Stimulated activated CD8-positive, alpha-beta memory T cell treated with anti-CD3 and anti-CD28 coated beads, Interleukin-2, amount 100 ng/mL, for 48 hours (primary cell): ENCODE measurements at regions not wholly inside any gene's neighbourhood (a gene's known extent, or its start where the extent isn't known, plus 50 kb on each side); places are given as distances from the start of the nearest gene placed in this dataset.
A peak's percentile ranks its signal among the peaks of the same experiment; 100 is the strongest.
"Not testable (repeated sequence)": the region's sequence is repeated elsewhere in the genome, so short reads cannot be mapped to it uniquely, and the experiment has no call there.

Experiments used
- DNase-seq, 2 donors: peaks; one replicate each; pipeline ENCODE4 v3.0.0-alpha.2; 2020; ENCODE audit warnings: low read depth in 2 of 2

DNA sequence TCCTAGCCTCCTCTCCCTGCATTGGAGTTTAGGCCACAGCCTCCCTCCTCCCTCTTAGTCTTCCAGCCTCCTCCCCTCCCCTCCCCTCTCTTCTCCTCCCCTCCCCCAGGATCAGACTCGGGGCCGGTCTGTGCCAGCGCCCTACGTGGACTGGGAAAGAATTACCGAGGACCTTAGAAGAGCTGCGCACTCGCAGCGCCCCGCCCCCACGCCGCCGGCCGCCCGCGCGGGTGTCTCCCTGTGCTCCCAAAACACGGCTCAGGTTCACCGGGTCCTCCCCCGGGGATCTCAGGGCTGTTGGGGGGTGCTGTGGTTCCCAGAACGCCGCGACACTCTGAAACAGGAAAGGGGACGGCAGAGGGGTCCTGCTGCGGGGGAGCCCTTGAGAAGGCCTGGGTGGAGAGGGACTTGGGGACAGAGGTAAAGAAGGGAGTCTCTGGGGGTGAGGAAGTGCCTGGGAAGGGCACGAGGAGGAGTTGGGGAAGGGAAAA lies 122.3 kb upstream of the TBL1X start:
- DNase-seq, result peak in 1 of 2 donors; percentile 20

DNA sequence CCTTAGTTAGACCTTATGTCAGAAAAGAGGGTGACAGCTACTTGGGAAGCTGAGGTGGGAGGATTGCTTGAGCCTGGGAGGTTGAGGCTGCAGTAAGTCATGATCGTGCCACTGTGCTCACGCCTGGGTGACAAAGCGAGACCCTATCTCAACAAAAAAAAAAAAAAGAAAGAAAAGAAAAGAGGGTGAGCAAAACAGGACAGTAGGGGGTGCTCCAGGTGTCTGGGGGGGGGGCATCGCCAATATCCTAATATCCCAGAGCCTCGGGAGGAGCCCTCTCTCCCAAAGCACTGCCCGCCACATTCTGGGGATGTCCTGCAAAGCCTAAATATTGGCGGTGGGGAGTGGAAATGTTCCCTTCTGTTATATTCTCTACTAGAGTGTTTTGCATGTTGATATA lies 120.9 kb upstream of the TBL1X start:
- DNase-seq, result no peak

DNA sequence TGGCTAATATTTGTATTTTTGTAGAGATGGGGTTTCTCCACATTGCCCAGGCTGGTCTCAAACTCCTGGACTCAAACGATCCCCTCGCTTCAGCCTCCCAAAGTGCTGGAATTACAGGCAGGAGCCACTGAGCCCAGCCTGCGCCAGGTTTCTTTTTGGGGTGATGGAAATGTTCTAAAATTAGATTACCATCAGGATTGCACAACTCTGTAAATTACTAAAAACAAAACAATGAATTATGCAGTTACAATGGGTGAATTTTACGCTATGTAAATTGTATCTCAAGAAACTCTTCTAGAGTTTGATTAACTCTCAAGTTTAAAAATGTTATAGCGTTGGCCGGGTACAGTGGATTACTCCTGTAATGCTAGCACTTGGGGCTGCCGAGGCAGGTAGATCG lies 118.9 kb upstream of the TBL1X start:
- no peak for DNase-seq

DNA sequence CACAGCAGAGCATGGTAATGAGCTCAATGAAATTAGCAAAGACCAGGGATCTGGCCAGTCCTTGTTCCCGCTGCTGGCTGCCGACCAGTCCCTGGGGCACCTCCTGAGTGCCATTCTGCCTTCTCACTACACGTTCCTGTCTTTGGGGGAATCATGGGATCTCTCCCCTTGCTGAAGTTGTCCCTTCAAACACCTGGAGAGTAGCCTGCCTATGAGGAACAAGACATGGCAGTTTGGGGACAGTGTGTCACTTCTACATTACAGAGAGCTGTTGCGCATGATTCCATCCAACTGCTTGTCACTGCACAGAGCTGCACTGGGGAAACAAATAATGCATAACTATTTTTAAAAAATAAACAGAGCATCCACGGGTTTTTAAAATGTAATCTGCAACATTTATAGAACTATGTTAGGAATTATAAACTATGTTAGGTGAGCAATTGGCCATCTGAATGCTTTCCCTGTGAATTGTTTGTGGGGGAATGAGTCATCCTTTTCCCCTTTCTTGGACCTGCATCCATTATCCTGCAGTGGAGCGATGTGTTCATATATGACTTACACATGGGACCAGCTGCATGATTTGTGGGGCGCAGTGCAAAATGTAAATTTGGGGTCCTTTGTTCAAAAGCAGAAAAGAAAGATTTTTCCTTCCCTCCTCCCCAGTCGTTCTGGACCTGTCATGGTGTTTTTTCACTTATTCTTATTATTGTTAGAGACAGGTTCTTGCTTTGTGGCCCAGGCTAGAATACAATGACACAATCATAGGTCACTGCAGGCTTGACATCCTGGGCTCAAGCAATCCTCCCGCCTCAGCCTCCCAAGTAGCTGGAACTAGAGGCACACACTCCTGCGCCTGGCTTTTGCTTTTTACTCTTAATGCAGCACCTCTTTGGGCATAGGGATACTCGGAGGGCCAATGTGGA lies 115.0 kb upstream of the TBL1X start:
- no peak for DNase-seq

DNA sequence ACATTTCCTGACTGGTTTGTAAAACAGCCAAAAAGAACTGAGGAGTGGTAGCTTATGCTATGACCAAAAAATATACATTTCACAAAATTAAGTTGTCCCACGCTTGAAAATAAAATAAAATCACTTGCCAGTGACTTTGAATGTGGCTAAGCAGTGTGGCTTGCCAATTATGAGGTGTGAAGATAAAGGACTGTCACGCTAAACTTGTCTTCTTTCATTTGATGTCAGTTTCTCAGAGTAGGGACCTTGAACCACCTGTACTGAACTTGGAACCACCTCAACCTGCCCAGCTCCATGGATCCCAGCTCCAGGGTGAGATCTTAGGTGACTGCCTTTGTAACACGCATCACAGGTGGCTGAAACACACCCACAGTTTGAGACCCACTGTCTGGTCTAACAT lies 113.7 kb upstream of the TBL1X start:
- no peak for DNase-seq

DNA sequence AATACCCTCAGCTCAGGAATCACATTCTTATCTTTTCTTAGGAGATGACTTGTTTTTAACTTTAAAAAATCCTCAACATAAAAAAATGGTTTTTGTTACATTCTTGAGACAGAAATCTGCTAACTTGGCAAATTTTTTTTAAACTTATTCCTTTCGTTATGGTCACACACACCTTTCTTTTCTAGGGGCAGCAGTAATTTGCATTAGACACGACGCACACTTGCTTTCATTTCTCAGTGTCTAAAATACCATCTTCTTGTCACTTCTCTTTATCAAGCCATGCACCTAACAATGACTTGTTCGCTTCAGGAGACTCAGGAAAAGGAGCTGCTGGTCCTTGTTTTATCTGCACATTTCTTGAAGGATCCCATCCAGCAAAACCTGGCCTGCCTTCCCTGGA lies 112.6 kb upstream of the TBL1X start:
- no peak for DNase-seq

DNA sequence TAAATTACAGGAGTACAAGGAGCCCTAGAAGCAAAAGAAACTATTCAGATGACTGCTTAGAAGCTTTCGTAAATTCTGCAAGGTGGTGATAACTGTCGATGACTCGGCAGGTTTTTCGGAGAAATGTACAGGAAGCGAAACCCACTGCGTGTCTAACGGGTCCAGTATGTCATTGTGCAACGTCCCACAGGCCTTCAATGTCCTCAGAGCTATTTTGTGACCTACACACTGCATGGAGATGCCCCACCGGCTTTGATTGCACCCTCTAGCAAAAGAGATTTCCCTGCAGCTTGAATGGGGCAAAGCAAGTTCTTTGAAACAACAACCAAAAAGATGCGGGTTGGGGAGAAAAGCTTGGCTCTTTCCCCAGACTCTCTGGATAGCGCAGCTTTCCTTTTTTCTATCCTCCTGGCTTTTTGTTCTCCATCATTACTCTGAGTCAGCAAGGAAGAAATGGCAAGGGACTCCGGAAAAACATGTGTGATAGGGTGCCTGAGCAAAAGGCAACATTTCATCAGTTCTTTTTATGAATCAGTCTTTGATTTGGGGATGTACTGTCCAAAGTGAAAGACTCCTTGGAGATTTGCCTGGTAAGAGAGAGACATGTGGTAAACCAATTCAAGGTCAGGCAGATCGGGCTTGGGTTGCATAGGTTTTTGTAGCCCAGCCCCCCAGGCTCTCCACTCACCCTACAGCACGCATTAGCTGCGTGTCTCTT lies 112.0 kb upstream of the TBL1X start:
- DNase-seq, result peak in 1 of 2 donors; percentile 28

DNA sequence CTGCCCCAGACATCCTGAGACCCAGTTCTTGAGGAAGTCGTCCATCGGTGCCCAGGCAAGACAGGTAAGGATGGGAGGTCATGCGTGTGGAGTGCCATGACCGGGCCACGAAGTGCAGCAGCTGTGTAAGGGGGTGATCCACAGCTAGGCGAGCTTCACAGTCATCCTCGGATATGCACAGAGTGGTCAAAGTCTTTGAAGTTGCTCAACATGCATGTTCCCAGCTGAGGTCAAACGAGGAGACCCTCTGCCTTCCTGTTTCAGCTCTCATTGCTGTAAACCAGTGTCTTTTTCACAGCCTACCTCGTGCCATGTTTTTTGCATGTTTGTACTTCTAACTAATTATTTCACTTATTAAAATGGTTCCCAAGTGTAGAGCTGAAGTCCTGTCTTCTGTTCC lies 109.9 kb upstream of the TBL1X start:
- DNase-seq, result no peak

DNA sequence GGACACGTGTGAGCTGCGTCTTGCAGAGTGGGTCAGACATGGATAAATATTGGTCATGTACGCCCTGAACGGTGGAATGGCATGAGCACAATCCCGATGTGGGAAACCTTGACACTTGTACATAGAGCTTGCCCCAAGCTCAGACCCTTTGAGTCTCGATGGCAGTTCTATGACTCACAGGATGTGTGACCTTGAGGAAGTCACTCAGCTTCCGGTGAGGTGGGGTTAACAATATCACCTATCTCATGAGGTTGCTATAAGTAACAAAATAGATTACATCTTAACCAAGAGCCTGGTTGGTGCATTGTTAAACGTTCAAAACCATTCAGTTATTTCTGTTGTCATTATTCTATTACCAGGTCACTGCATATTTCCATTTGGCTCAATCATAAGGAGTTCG lies 109.1 kb upstream of the TBL1X start:
- DNase-seq, result no peak

DNA sequence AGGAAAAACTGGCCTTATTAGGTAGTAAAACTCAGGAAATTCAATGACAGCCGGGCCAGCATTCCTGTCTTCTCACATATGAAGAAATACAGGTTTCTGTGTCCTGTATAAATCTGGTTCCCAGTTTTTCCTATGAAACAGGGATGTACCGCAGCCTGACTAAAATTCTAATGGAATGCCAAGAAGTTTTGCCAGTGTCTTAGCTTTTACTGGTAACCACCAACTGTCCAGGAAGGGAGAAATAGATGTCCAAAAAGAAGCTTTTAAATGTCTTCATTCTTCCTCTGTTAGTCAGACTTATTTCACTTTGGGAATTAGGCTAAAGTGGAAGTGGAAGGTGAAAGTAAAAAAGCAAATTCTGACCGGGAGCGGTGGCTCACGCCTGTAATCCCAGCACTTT lies 108.0 kb upstream of the TBL1X start:
- no peak for DNase-seq

DNA sequence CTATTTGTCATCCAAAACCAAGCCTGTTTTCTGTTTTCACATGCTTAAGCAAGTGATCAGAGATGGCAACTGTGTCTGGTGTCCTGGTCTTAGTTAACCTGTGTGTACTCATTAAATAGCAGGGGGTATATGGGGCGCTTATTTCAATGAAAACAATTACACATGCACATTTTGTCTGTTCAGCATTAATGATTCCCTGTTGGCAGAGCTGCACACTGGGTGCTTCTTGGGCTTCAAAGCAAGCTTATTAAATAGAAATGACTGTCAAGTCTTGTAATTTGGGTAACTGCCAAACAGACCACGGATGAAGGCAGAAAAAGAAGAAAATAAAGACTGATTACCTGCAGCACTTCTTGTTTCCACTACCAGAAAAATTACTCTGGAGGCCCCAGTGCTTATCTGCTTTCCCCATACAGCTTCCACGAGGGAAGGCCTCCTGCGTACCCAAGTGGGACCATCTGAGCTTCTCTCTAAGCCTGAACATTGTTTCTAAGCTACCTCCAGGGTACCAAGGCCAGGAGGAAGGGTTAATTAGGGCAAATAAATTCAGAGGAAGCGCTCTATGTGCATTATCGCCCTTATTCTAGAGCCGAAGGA lies 107.2 kb upstream of the TBL1X start:
- DNase-seq, result no peak

DNA sequence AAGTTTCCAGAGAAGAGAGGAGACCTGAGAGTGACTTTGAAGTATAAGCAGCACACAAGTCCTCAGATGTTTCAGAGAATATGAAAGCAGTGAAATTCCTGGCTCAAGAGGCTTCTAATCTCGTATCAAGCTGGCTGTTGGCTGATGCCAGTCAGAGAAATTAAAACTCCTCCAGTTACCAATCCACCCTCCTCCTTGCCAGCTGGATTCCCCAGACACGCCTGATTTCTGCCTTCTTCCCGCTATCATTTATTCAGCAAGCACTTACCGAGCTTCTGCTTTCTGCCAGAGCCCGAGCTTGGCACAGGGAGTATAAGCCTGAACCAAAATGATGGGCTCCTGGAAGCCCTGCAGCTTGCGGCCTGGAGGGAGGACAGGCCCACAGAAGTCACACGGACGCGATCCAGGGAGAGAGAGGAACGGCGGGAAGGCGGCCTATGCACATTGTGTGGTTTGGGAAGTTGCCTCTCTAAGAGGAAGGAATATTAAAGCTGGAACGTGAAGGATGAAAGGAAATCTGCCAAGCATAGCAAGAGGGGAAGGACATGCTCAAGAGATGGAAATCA lies 102.4 kb upstream of the TBL1X start:
- DNase-seq, result no peak

DNA sequence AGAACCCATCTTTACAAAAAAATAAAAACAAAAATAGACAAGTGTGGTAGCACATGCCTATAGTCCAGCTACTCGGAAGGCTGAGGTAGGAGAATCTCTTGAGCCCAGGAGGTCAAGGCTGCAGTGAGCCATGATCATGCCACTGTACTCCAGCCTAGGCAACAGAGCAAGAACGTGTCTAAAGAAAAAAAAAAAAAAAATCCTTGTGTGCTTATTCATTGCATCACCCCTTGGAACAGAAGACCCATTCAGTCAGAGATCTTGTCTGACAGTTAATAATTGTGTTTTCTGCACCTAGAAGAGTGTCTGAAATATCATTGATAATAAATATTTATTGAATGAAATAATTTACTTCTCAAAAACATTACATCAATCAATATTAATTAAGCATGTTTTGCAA lies 97.4 kb upstream of the TBL1X start:
- no peak for DNase-seq

DNA sequence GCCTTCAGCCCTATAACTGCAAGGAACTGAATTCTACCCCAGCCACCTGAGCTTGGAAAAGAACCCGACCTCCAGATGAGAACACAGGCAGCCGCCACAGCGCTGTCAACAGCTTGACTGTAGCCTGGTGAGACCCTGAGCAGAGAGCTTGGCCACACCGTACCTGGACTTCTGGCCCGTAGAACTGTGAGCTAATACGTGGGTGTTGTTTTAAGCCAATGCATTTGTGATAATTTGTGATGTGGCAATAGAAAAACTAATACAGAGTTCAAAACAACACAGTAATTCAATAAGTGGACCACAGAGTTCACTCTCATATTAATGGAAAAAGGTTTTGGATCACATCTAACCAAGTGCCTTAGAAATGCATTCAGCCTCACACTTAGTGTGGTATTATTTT lies 96.6 kb upstream of the TBL1X start:
- no peak for DNase-seq

DNA sequence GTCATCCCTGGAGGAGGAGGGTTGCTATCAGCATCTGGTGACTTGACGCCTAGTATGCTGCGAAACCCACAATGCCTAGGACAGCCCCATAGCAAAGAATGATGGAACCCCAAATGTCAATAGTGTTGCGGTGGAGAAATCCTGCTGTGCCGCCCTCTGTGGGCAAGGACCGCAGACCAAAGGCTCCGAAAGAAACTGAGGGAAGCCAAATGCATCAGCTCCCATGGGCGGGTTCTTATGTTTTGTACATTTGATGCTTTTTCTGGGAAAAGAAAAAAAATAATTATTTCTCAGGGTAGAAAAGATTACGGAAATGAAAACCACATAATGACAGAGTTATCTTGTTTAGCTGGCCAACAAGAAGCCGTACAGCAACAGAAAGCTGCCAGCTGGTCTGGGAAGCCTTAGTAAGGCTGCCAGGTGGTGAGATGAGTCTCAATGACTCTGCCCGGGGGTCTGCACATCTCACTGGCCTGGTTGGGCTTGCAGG lies 95.0 kb upstream of the TBL1X start:
- DNase-seq, result no peak

DNA sequence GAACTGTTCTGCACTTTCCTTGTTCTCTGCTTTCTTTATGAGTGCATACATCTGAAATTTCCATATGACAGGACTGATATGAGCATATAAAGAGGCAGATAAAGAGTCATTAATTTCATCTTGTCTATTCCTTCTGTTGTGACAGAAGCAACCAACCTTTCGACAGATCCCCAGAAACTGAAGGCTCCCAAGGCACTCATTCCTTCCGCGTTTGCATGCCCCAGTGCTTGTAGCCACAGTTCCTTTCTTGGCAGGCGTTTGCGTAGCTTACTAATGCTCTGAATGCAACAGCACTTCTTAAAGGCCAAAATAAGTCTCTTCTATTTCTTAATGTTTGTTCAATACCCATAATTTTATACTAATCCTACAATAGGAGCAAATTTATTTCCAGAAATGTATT lies 94.0 kb upstream of the TBL1X start:
- no peak for DNase-seq

DNA sequence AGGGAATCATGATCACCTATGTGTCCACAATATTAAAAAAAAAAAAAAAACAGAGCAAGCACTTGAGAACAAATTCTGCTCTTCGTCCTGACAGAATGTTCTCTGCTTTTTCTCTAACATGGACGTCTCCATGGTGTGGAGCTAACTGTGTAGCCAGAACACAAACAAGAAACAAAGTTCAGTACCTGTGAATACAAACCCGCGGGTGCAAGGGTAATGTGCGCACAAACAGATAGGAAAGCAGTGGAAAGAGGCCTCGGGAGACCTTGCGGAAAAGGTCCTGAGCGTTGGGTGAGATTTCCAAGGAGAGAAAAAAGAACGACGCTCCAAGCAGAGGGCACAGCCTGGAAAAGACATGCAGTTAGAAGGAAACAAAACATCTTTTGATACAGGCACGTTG lies 92.0 kb upstream of the TBL1X start:
- DNase-seq, result no peak

DNA sequence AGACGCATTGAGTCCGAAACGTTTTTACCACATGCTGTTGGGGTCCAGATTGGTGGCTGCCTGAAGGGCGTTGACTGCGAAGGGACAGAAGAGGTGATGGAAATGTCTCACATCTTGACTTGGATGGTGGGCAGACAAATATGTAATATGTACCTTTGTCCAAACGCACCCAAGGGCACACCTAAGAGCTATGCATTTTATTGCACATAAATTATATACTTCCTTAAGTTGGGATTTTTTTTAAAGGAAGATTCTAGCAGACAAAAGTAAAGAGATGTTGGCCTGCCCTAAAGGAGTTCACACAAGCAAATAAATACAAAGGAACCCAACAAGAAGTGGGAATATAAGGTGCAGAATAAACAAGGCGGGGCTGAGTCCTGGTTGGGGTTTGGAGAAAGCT lies 91.1 kb upstream of the TBL1X start:
- DNase-seq, result no peak

DNA sequence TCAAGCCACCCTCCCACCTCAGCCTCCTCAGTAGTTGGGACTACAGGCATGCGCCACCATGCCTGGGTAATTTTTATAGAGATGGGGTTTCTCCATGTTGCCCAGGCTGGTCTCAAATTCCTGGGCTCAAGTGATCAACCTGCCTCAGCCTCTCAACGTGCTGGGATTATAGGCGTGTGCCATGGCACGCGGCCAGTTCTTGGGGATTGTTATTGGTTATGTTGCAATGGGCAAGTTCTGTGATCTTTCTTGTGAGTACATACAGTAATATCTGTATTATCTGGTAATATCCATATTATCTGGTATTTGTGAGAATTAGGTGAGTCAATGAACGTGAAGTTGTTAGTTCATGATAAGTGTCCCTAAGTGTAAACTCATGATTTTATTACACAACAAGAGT lies 90.3 kb upstream of the TBL1X start:
- DNase-seq, result no peak

DNA sequence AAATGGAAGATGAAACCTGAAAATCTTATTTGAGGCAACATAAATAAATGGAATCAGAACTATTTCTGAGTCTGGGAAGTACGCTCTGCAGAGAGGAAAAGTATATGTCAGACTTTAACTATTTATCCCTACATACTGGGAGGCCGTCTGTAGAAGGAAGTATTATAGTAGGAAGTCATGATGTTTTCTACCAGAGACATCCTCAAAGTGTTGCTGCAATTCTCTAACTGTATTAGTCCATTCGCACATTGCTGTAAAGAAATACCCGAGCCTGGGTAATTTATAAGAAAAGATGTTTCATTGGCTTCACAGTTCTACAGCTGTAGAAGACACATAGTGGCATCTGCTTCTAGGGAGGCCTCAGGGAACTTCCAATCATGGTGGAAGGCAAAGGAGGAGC lies 88.7 kb upstream of the TBL1X start:
- DNase-seq, result no peak

DNA sequence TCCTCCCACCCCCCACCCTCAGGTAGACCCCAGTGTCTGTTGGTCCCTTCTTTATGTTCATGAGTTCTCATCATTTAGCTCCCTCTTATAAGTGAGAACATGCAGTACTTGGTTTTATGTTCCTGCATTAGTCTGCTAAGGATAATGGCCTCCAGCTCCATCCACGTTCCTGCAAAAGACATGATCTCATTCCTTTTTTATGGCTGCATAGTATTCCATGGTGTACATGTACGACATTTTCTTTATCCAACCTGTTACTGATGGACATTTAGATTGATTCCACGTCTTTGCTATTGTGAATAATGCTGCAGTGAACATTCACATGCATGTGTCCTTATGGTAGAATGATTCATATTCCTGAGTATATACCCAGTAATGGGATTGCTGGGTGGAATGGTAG lies 87.6 kb upstream of the TBL1X start:
- not testable (repeated sequence) for DNase-seq

DNA sequence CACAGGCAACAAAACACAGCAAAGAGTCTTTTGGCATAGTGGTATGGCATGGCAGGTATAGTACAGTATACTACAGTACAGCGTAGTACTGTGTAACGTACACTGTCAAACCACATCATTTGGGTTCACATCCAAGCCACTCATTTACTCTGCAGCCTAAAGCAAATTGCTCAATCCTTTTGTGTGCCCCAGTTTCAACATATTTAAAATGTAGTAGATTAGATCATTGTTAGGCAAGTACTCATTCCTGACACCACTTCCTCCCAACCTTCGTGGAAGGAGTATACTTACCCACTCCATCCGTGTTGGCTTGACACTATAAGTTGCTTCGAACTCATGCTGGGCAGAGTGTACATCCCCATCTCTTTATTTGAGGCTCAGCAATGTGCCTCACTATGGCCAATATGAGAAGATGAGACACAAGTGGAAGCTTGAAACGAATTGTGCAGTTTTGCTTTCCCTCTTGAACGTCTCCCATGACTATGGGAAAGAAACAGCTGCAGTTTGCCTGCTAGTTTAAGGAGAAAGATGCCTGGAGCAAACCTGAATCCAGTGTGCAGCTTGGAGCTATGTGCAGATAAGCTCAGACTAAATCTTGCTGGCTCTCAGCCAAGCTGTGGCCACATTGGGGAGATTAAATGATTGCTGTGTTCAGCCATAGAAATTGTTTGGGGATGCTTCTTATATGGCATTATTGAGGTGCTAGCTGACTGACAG lies 85.7 kb upstream of the TBL1X start:
- no peak for DNase-seq
